Hepatocyte (in vitro differentiated cells): ENCODE measurements at regions not wholly inside any gene's neighbourhood (a gene's known extent, or its start where the extent isn't known, plus 50 kb on each side); places are given as distances from the start of the nearest gene placed in this dataset.

Experiments used
- DNase-seq: peaks from one replicate; pipeline ENCODE4 v3.0.0-alpha.2; 2016; ENCODE audit warnings: low spot score
- H2AFZ ChIP-seq: fragments of 200-600 bp; sonication (generic); 2 replicates; pipeline ENCODE4 v1.6.0; 2016; ENCODE audit warnings: antibody characterized with exemption, mild to moderate bottlenecking
- H3K27ac ChIP-seq: fragments of 200-600 bp; sonication (generic); 2 replicates; pipeline ENCODE4 v1.5.1; 2016; ENCODE audit warnings: mild to moderate bottlenecking
- H3K27me3 ChIP-seq: fragments of 200-600 bp; sonication (generic); 2 replicates; pipeline ENCODE4 v1.6.1; 2016
- H3K36me3 ChIP-seq: fragments of 200-600 bp; sonication (generic); replicated peaks from 2 replicates; pipeline ENCODE4 v1.5.1; 2016; ENCODE audit warnings: low read depth; ENCODE audit not compliant: insufficient read depth
- H3K4me1 ChIP-seq: fragments of 200-600 bp; sonication (generic); 2 replicates; pipeline ENCODE4 v1.5.1; 2016; ENCODE audit warnings: mild to moderate bottlenecking, moderate library complexity; ENCODE audit not compliant: insufficient read depth
- H3K4me2 ChIP-seq: fragments of 200-600 bp; sonication (generic); 2 replicates; pipeline ENCODE4 v1.6.0; 2016
- H3K4me3 ChIP-seq: fragments of 200-600 bp; sonication (generic); 2 replicates; pipeline ENCODE4 v1.5.1; 2016; ENCODE audit warnings: mild to moderate bottlenecking
- H3K79me2 ChIP-seq: fragments of 200-600 bp; sonication (generic); 2 replicates; pipeline ENCODE4 v1.6.0; 2017; ENCODE audit warnings: mild to moderate bottlenecking
- H3K9me2 ChIP-seq: fragments of 200-600 bp; sonication (generic); replicated peaks from 2 replicates; pipeline ENCODE4 v1.6.0; 2017; ENCODE audit warnings: mild to moderate bottlenecking; ENCODE audit not compliant: insufficient read depth
- H3K9me3 ChIP-seq: fragments of 200-600 bp; sonication (generic); 2 replicates; pipeline ENCODE4 v1.5.1; 2016; ENCODE audit warnings: low read depth, mild to moderate bottlenecking
- H4K20me1 ChIP-seq: fragments of 200-600 bp; sonication (generic); 2 replicates; pipeline ENCODE4 v1.6.0; 2016; ENCODE audit warnings: mild to moderate bottlenecking; ENCODE audit not compliant: insufficient read depth, poor library complexity, severe bottlenecking
- CTCF ChIP-seq: fragments of 200-600 bp; sonication (generic); IDR thresholded peaks from 2 replicates; pipeline ENCODE4 v1.5.1; 2016; ENCODE audit warnings: antibody characterized with exemption, mild to moderate bottlenecking; ENCODE audit not compliant: poor library complexity
- EZH2 ChIP-seq: fragments of 200-600 bp; sonication (generic); IDR thresholded peaks from 2 replicates; pipeline ENCODE4 v1.6.1; 2016; ENCODE audit warnings: antibody characterized with exemption, mild to moderate bottlenecking, borderline replicate concordance
- EZH2phosphoT487 ChIP-seq: fragments of 200-600 bp; sonication (generic); IDR thresholded peaks from one replicate; pipeline ENCODE4 v1.6.1; 2018; ENCODE audit warnings: antibody characterized with exemption, mild to moderate bottlenecking, low read depth, moderate library complexity; ENCODE audit not compliant: unreplicated experiment, severe bottlenecking
- WGBS: methylation state at CpG from one replicate; pipeline ENCODE4 v1.1.6; 2016; ENCODE audit warnings: low lambda C conversion rate; ENCODE audit errors: missing lambda C conversion rate; 5-methylcytosine and 5-hydroxymethylcytosine counted together

- H3K36me3 ChIP-seq: no peaks in the 10 kb centered on the region
- no peaks in the 10 kb centered on the region for H3K27me3 ChIP-seq
- H3K4me2 ChIP-seq: no peak overlapping the region
- H3K27ac ChIP-seq: peak overlapping the region; percentile 13
- no peak overlapping the region for H3K4me3 ChIP-seq
- H2AFZ ChIP-seq: no peak overlapping the region
- H3K4me1 ChIP-seq: no peaks in the 10 kb centered on the region
- H3K9me3 ChIP-seq: no peaks in the 10 kb centered on the region
- H4K20me1 ChIP-seq: no peaks in the 10 kb centered on the region
- TF ChIP-seq EZH2phosphoT487 (no peak), CTCF (no peak), EZH2 (no peak)
- H3K9me2 ChIP-seq: no peaks in the 10 kb centered on the region
- H3K79me2 ChIP-seq: no peaks in the 10 kb centered on the region
- no peak for DNase-seq
- WGBS: 68% methylated on average over 5 of the region's 5 CpGs
Observed at GRCh38 chr12:19654650-19655376, 215.5 kb downstream of the AEBP2 start.

- H3K4me2 ChIP-seq: no peak overlapping the region
- no peaks in the 10 kb centered on the region for H3K27me3 ChIP-seq
- no peaks in the 10 kb centered on the region for H3K36me3 ChIP-seq
- H3K27ac ChIP-seq: no peak overlapping the region
- no peaks in the 10 kb centered on the region for H3K79me2 ChIP-seq
- H3K4me1 ChIP-seq: no peaks in the 10 kb centered on the region
- 80% methylated on average over 3 of the region's 3 CpGs for WGBS
- H3K9me3 ChIP-seq: no peaks in the 10 kb centered on the region
- H3K9me2 ChIP-seq: no peaks in the 10 kb centered on the region
- DNase-seq: no peak
- TF ChIP-seq EZH2: no peak
- TF ChIP-seq EZH2phosphoT487: no peak
- no peaks in the 10 kb centered on the region for H4K20me1 ChIP-seq
- no peak overlapping the region for H3K4me3 ChIP-seq
- no peak overlapping the region for H2AFZ ChIP-seq
Observed at GRCh38 chr12:19657118-19657731, 217.9 kb downstream of the AEBP2 start.

GRCh38 chr12:19657732-19658130 lies 218.4 kb downstream of the AEBP2 start:
- no peak overlapping the region for H2AFZ ChIP-seq
- H3K4me3 ChIP-seq: no peak overlapping the region
- no peaks in the 10 kb centered on the region for H3K79me2 ChIP-seq
- H3K4me1 ChIP-seq: no peaks in the 10 kb centered on the region
- H3K9me3 ChIP-seq: no peaks in the 10 kb centered on the region
- no peaks in the 10 kb centered on the region for H3K36me3 ChIP-seq
- H4K20me1 ChIP-seq: no peaks in the 10 kb centered on the region
- WGBS: 98% methylated on average over 2 of the region's 2 CpGs
- no peak overlapping the region for H3K27ac ChIP-seq
- H3K9me2 ChIP-seq: no peaks in the 10 kb centered on the region
- H3K4me2 ChIP-seq: no peak overlapping the region
- no peak for DNase-seq
- TF ChIP-seq CTCF (no peak), EZH2phosphoT487 (no peak), EZH2 (no peak)
- no peaks in the 10 kb centered on the region for H3K27me3 ChIP-seq

- no peak overlapping the region for H3K4me2 ChIP-seq
- no peak overlapping the region for H3K4me3 ChIP-seq
- H3K36me3 ChIP-seq: no peaks in the 10 kb centered on the region
- H3K4me1 ChIP-seq: no peaks in the 10 kb centered on the region
- TF ChIP-seq CTCF (no peak), EZH2phosphoT487 (no peak), EZH2 (no peak)
- no peaks in the 10 kb centered on the region for H3K9me3 ChIP-seq
- H3K27ac ChIP-seq: no peak overlapping the region
- H2AFZ ChIP-seq: no peak overlapping the region
- no peaks in the 10 kb centered on the region for H3K9me2 ChIP-seq
- no peak for DNase-seq
- no peaks in the 10 kb centered on the region for H3K27me3 ChIP-seq
- no peaks in the 10 kb centered on the region for H3K79me2 ChIP-seq
- 97% methylated on average over 2 of the region's 2 CpGs for WGBS
- no peaks in the 10 kb centered on the region for H4K20me1 ChIP-seq
Observed at GRCh38 chr12:19659086-19659485, 219.8 kb downstream of the AEBP2 start.
